ENCODE measurements at regions not wholly inside any gene's neighbourhood (a gene's known extent, or its start where the extent isn't known, plus 50 kb on each side); places are given as distances from the start of the nearest gene placed in this dataset.

DNA sequence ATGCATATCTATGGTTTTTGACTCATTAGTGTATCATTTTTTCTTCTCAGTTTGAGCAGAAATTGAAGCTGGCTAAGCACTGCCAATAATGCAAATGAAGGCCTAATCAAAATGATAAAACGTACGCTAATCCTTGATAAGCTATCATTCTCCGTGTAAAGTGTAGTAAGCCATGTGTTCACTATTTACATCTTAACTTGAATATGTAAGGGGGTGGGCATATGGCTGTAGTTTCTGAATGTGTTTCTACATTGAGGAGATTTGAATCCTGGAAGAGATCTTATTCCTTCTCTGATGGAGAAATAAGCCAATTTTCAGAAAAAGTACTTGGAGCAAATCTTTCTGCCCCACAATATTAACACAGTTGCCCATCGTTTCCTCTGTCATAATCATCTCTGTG lies 351.8 kb upstream of the ANO3 start:
- Mint-ChIP-seq H3K36me3 (no peaks in the 10 kb centered on the region), H3K27ac (no peak overlapping the region), H3K4me3 (no peak overlapping the region), H3K9me3 (no peaks in the 10 kb centered on the region), H3K4me1 (ENCODE audit: unreplicated experiment) (peaks cover 6% of the 10 kb centered on the region), H3K27me3 (peaks cover 2% of the 10 kb centered on the region)
- TF ChIP-seq, protein P1, sequence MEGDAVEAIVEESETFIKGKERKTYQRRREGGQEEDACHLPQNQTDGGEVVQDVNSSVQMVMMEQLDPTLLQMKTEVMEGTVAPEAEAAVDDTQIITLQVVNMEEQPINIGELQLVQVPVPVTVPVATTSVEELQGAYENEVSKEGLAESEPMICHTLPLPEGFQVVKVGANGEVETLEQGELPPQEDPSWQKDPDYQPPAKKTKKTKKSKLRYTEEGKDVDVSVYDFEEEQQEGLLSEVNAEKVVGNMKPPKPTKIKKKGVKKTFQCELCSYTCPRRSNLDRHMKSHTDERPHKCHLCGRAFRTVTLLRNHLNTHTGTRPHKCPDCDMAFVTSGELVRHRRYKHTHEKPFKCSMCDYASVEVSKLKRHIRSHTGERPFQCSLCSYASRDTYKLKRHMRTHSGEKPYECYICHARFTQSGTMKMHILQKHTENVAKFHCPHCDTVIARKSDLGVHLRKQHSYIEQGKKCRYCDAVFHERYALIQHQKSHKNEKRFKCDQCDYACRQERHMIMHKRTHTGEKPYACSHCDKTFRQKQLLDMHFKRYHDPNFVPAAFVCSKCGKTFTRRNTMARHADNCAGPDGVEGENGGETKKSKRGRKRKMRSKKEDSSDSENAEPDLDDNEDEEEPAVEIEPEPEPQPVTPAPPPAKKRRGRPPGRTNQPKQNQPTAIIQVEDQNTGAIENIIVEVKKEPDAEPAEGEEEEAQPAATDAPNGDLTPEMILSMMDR (conservative IDR thresholded peaks at IDR 0.05): no peak
- no peak for DNase-seq (ENCODE audit: extremely low spot score, unreplicated experiment)

DNA sequence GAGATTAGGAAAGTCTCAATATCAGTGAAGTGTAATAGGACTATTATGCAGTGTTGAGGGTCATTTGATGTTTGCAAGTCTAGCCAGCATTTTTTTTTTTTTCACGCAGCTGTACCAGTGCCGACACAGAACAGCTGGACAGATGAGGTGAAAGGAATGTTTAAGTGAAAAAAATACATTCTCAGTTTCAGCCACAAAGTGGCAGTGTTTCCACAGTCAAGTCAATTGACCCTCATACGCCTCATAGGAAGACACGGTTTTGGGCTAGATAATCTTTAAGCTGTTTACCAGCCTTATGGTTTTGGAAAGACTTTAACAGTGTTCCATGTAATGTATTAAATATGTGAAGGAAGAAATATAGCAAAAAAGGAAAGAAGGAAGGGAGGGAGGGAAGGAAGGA lies 349.9 kb upstream of the ANO3 start:
- DNase-seq (ENCODE audit: extremely low spot score, unreplicated experiment): no peak
- Mint-ChIP-seq H3K36me3 (no peaks in the 10 kb centered on the region), H3K4me1 (ENCODE audit: unreplicated experiment) (peaks cover 6% of the 10 kb centered on the region), H3K9me3 (no peaks in the 10 kb centered on the region), H3K4me3 (no peak overlapping the region), H3K27ac (no peak overlapping the region), H3K27me3 (peaks cover 2% of the 10 kb centered on the region)
- TF ChIP-seq, protein P1 (conservative IDR thresholded peaks at IDR 0.05): peak; percentile 81

DNA sequence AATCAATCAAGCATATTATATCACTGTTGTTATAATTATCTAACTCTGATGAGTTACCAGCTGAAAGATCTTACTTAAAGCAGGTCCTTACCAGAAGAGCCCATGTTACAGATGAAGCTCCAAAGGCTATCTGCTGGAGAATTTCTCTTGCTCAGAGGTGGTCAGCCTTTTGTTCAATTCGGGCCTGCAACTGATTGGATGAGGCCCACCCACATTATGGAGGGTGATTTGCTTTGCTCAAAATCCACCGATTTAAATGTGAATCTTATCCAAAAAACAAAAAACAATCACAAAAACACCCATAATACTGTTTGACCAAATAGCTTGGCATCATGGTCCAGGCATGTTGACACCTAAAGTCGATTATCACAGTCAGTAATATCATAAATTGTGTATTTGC lies 348.6 kb upstream of the ANO3 start:
- Mint-ChIP-seq H3K4me1 (ENCODE audit: unreplicated experiment) (peaks cover 6% of the 10 kb centered on the region), H3K36me3 (no peaks in the 10 kb centered on the region), H3K27me3 (peaks cover 2% of the 10 kb centered on the region), H3K27ac (no peak overlapping the region), H3K9me3 (no peaks in the 10 kb centered on the region), H3K4me3 (no peak overlapping the region)
- no peak for DNase-seq (ENCODE audit: extremely low spot score, unreplicated experiment)
- TF ChIP-seq, protein P1 (conservative IDR thresholded peaks at IDR 0.05): no peak

DNA sequence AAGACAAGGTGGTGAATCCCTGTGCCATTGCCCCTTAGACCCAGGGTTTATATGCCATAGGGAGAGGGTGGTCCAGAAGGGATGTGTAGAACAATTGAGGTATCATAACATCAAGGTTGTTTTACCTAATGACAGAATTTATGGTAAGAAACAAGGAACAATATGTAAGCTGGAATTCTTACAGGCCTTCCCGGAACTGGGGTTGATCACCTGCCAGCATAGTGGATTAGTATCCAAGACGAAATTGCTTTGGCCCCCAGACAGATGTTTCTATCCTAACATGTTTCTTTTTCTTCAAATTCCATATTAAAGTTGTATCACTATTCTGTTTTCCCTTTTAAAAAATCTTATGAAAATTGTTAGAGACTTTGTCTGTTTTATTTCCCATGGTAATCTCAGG lies 343.8 kb upstream of the ANO3 start:
- no peak overlapping the region for H3K27ac Mint-ChIP-seq
- H3K4me1 Mint-ChIP-seq (ENCODE audit: unreplicated experiment): no peaks in the 10 kb centered on the region
- TF ChIP-seq, protein P1 (conservative IDR thresholded peaks at IDR 0.05): no peak
- H3K9me3 Mint-ChIP-seq: no peaks in the 10 kb centered on the region
- no peak for DNase-seq (ENCODE audit: extremely low spot score, unreplicated experiment)
- no peak overlapping the region for H3K4me3 Mint-ChIP-seq
- no peaks in the 10 kb centered on the region for H3K36me3 Mint-ChIP-seq
- no peaks in the 10 kb centered on the region for H3K27me3 Mint-ChIP-seq

DNA sequence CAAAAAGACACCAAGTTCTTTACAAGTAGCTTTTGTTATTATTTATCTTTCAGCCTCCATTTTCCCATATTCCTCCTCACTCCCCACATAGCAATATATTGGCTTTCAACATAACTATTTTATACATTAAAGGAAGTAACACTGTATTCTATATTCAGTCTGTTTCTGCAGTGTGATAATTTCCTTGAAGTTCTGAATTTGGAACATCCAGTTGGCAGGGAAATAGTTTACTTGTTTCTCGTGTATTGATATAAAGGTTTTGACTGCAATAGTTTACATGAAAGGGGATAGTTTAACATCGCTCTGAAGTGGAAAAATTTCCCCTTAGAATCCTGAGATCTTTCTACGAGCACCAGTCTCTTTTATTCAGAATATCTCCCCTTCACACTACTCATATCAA lies 341.5 kb upstream of the ANO3 start:
- no peak overlapping the region for H3K4me3 Mint-ChIP-seq
- H3K27me3 Mint-ChIP-seq: no peaks in the 10 kb centered on the region
- DNase-seq (ENCODE audit: extremely low spot score, unreplicated experiment): no peak
- no peak overlapping the region for H3K27ac Mint-ChIP-seq
- no peaks in the 10 kb centered on the region for H3K9me3 Mint-ChIP-seq
- H3K4me1 Mint-ChIP-seq (ENCODE audit: unreplicated experiment): no peaks in the 10 kb centered on the region
- TF ChIP-seq, protein P1 (conservative IDR thresholded peaks at IDR 0.05): no peak
- no peaks in the 10 kb centered on the region for H3K36me3 Mint-ChIP-seq

DNA sequence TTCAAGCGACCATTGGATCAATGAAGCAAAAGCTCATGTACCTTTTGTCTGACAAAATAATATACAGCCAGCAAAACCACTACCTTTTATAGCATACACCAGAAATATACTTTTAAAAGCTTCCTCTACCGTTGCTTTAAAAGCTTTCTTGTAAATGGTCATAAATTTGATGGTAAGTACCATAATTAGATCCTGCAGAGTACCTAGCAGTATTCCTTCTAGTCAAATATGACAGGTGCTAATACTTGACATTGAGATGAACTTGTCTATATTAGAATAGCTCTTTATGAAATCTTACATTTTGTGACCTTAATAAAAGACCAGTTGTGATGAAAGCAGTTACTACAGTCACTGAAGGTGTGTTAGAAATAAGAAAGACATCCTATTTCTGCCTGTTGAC lies 340.5 kb upstream of the ANO3 start:
- no peak for DNase-seq (ENCODE audit: extremely low spot score, unreplicated experiment)
- Mint-ChIP-seq H3K27ac (no peak overlapping the region), H3K4me3 (no peak overlapping the region), H3K36me3 (no peaks in the 10 kb centered on the region), H3K27me3 (no peaks in the 10 kb centered on the region), H3K9me3 (no peaks in the 10 kb centered on the region), H3K4me1 (ENCODE audit: unreplicated experiment) (no peaks in the 10 kb centered on the region)
- TF ChIP-seq, protein P1 (conservative IDR thresholded peaks at IDR 0.05): no peak

Measured in type B pancreatic cell (in vitro differentiated cells).